NB4 (cell line): ENCODE measurements at regions not wholly inside any gene's neighbourhood (a gene's known extent, or its start where the extent isn't known, plus 50 kb on each side); places are given as distances from the start of the nearest gene placed in this dataset.

Experiments
- CTCF ChIP-seq: IDR thresholded peaks from one replicate; pipeline ENCODE4 v1.5.1; 2012; ENCODE audit warnings: low read depth, low read length
- POLR2A ChIP-seq: IDR thresholded peaks from 2 replicates; pipeline ENCODE4 v1.6.1; 2011; ENCODE audit warnings: mild to moderate bottlenecking; ENCODE audit not compliant: insufficient read length; ENCODE audit errors: extremely low read depth

GRCh38 chr6:22809370-22809769 is 240.0 kb downstream of the HDGFL1 start:
- TF ChIP-seq CTCF (no peak), POLR2A (no peak)
